HS-5 (cell line): ENCODE measurements at regions not wholly inside any gene's neighbourhood (a gene's known extent, or its start where the extent isn't known, plus 50 kb on each side); places are given as distances from the start of the nearest gene placed in this dataset.

Experiments used
- DNase-seq: peaks from one replicate; pipeline ENCODE4 v3.0.0-alpha.2; 2012; ENCODE audit warnings: low read depth

GRCh38 chr6:122072014-122072647 lies 327.3 kb upstream of the HSF2 start:
- DNase-seq = no peak

GRCh38 chr6:122075084-122075838 lies 324.2 kb upstream of the HSF2 start:
- DNase-seq = no peak

- DNase-seq = no peak
Observed at GRCh38 chr6:122075917-122076316, 323.5 kb upstream of the HSF2 start.

- DNase-seq = no peak
Observed at GRCh38 chr6:122077603-122078002, 321.8 kb upstream of the HSF2 start.

- no peak for DNase-seq
Observed at GRCh38 chr6:122078481-122078880, 321.0 kb upstream of the HSF2 start.

- no peak for DNase-seq
Observed at GRCh38 chr6:122079916-122080315, 319.5 kb upstream of the HSF2 start.

- DNase-seq = no peak
Observed at GRCh38 chr6:122081921-122082320, 317.5 kb upstream of the HSF2 start.

GRCh38 chr6:122082370-122082769 lies 317.1 kb upstream of the HSF2 start:
- DNase-seq = no peak

GRCh38 chr6:122092366-122092765 lies 307.1 kb upstream of the HSF2 start:
- no peak for DNase-seq

- no peak for DNase-seq
Observed at GRCh38 chr6:122098201-122098678, 301.2 kb upstream of the HSF2 start.

- DNase-seq = no peak
Observed at GRCh38 chr6:122102026-122102425, 297.4 kb upstream of the HSF2 start.

- DNase-seq = no peak
Observed at GRCh38 chr6:122107256-122107852, 292.1 kb upstream of the HSF2 start.

- DNase-seq = no peak
Observed at GRCh38 chr6:122109075-122109474, 290.4 kb upstream of the HSF2 start.

GRCh38 chr6:122114717-122115116 lies 284.7 kb upstream of the HSF2 start:
- DNase-seq = no peak

- DNase-seq = no peak
Observed at GRCh38 chr6:122116119-122116834, 283.2 kb upstream of the HSF2 start.

GRCh38 chr6:122116835-122117627 lies 282.4 kb upstream of the HSF2 start:
- DNase-seq = no peak

- no peak for DNase-seq
Observed at GRCh38 chr6:122118945-122119506, 280.4 kb upstream of the HSF2 start.

GRCh38 chr6:122122202-122122601 lies 277.2 kb upstream of the HSF2 start:
- DNase-seq = no peak

- no peak for DNase-seq
Observed at GRCh38 chr6:122122686-122123085, 276.8 kb upstream of the HSF2 start.

GRCh38 chr6:122124908-122125307 lies 274.5 kb upstream of the HSF2 start:
- no peak for DNase-seq

- DNase-seq = no peak
Observed at GRCh38 chr6:122126894-122127293, 272.6 kb upstream of the HSF2 start.
